K562 (cell line): ENCODE measurements at regions not wholly inside any gene's neighbourhood (a gene's known extent, or its start where the extent isn't known, plus 50 kb on each side); places are given as distances from the start of the nearest gene placed in this dataset.

ENCODE experiments used
- BRD4 ChIP-seq: fragments of 200-600 bp; sonication (generic); IDR thresholded peaks from 2 replicates; pipeline ENCODE4 v1.6.1; 2017; ENCODE audit warnings: inconsistent platforms
- CBX1 ChIP-seq: sonication (generic); IDR thresholded peaks from 2 replicates; pipeline ENCODE4 v1.6.1; 2016; ENCODE audit warnings: antibody characterized with exemption, low read depth, mild to moderate bottlenecking
- HDAC6 ChIP-seq: IDR thresholded peaks from 2 replicates; pipeline ENCODE4 v1.6.1; 2012; ENCODE audit warnings: low read depth, mild to moderate bottlenecking, control low read depth, inconsistent platforms, low read length, moderate library complexity
- IFI16 ChIP-seq: fragments of 250-450 bp; sonication (Bioruptor Pico); IDR thresholded peaks from 2 replicates; pipeline ENCODE4 v2.1.2; 2022; ENCODE audit warnings: mild to moderate bottlenecking, inconsistent platforms
- KDM5B ChIP-seq: fragments of 200-600 bp; sonication (generic); IDR thresholded peaks from 2 replicates; pipeline ENCODE4 v1.6.1; 2012; ENCODE audit warnings: low read depth, mild to moderate bottlenecking, moderate library complexity, low read length, control low read depth, inconsistent platforms; ENCODE audit not compliant: insufficient replicate concordance
- MCM7 ChIP-seq, 2 experiments: fragments of 450-650 bp; IDR thresholded peaks; 2 replicates each; pipeline ENCODE4 v1.6.1; 2016 to 2018
- MEIS2 ChIP-seq: fragments of 450-650 bp; IDR thresholded peaks from 2 replicates; pipeline ENCODE4 v1.6.1; 2014; ENCODE audit warnings: mild to moderate bottlenecking; ENCODE audit not compliant: partially characterized antibody
- MIER1 ChIP-seq: fragments of 450-650 bp; IDR thresholded peaks from 2 replicates; pipeline ENCODE4 v1.6.1; 2016; ENCODE audit warnings: antibody characterized with exemption, mild to moderate bottlenecking, low read depth
- NEUROD1 ChIP-seq: fragments of 150-350 bp; IDR thresholded peaks from 2 replicates; pipeline ENCODE4 v1.6.1; 2014; ENCODE audit warnings: borderline replicate concordance, low read length, low read depth; ENCODE audit not compliant: partially characterized antibody
- NFRKB ChIP-seq: fragments of 450-650 bp; IDR thresholded peaks from 2 replicates; pipeline ENCODE4 v1.6.1; 2016; ENCODE audit warnings: low read depth
- NFYB ChIP-seq: IDR thresholded peaks from 2 replicates; pipeline ENCODE4 v1.6.1; 2011; ENCODE audit warnings: mild to moderate bottlenecking, moderate library complexity; ENCODE audit not compliant: insufficient read length; ENCODE audit errors: extremely low read depth
- POLR3G ChIP-seq: IDR thresholded peaks from 2 replicates; pipeline ENCODE4 v1.6.1; 2011; ENCODE audit not compliant: insufficient read length, insufficient replicate concordance; ENCODE audit errors: extremely low read depth
- SOX6 ChIP-seq: fragments of 450-650 bp; IDR thresholded peaks from 2 replicates; pipeline ENCODE4 v1.6.1; 2014; ENCODE audit warnings: mild to moderate bottlenecking
- ZEB2 ChIP-seq: fragments of 450-650 bp; IDR thresholded peaks from 2 replicates; pipeline ENCODE4 v1.6.1; 2016
- ZNF133 ChIP-seq: fragments of 250-450 bp; sonication (Bioruptor Pico); IDR thresholded peaks from 2 replicates; pipeline ENCODE4 v1.4.0; 2020; ENCODE audit warnings: mild to moderate bottlenecking
- ZNF143 ChIP-seq: sonication (generic); formaldehyde crosslinking; IDR thresholded peaks from 2 replicates; pipeline ENCODE4 v1.9.0; 2022; ENCODE audit warnings: mild to moderate bottlenecking, missing genetic modification reagents
- TF ChIP-seq, protein P1 (sequence below): fragments of 250-450 bp; sonication (Bioruptor Pico); IDR thresholded peaks from 2 replicates; pipeline ENCODE4 v1.5.0; 2020; ENCODE audit warnings: mild to moderate bottlenecking, borderline replicate concordance
- TF ChIP-seq, protein P2 (sequence below): sonication (generic); formaldehyde crosslinking; IDR thresholded peaks from 2 replicates; pipeline ENCODE4 v1.8.0; 2022; ENCODE audit warnings: mild to moderate bottlenecking, missing genetic modification reagents
- TF ChIP-seq, protein P3 (sequence below), 2 experiments: fragments of 450-650 bp in 1 of 2; sonication (generic) in 1 of 2; formaldehyde crosslinking in 1 of 2; IDR thresholded peaks in 1 of 2; conservative IDR thresholded peaks in 1 of 2; 2 replicates each; pipeline versions ENCODE4 v1.6.1 to v1.8.1; 2016 to 2023; ENCODE audit warnings: mild to moderate bottlenecking in 2 of 2, moderate library complexity in 2 of 2, inconsistent platforms in 1 of 2, missing genetic modification reagents in 1 of 2
- TF ChIP-seq, protein P4 (sequence below): fragments of 450-650 bp; formaldehyde crosslinking; IDR thresholded peaks from 2 replicates; pipeline ENCODE4 v1.4.0; 2022; ENCODE audit warnings: mild to moderate bottlenecking, moderate library complexity
- TF ChIP-seq, protein P5 (sequence below): fragments of 450-650 bp; formaldehyde crosslinking; IDR thresholded peaks from 2 replicates; pipeline ENCODE4 v1.4.0; 2020; ENCODE audit warnings: mild to moderate bottlenecking, moderate library complexity
- TF ChIP-seq, protein P6 (sequence below): sonication (generic); IDR thresholded peaks from 2 replicates; pipeline ENCODE4 v1.6.1; 2016

DNA sequence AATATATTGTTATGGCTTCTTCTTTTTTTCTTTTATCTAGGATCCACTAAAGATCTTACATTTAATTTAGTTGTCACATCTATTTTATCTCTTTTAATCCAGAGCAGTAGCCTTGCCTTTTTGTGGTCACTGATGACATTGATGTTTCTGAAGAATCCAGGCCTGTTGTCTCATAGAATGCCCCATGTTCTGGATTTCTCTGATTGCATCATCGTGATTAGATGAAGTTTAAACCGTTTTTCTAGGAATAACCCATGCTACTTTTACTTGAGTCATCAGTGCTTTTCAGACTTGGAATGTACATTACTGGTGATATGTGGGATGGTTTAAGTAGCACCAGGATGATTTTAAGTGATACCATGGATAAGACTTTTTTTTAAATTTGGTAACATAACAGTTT, 106.4 kb upstream of the CES5A start (continued):
- TF ChIP-seq MIER1 (no peak), KDM5B (no peak), HDAC6 (no peak), NEUROD1 (no peak), NFRKB (no peak), SOX6 (peak; percentile 86), CBX1 (no peak), MCM7 (IDR thresholded peaks at IDR 0.05) (no peak), POLR3G (no peak), ZEB2 (0 out of 2 replicates have a peak, but pooled peaks have one; percentile 39), BRD4 (no peak), ZNF143 (CRISPR knock-in tag) (no peak), ZNF133 (CRISPR knock-in tag) (no peak), MEIS2 (peak; percentile 70), IFI16 (no peak), NFYB (no peak)
- TF ChIP-seq, protein P1, sequence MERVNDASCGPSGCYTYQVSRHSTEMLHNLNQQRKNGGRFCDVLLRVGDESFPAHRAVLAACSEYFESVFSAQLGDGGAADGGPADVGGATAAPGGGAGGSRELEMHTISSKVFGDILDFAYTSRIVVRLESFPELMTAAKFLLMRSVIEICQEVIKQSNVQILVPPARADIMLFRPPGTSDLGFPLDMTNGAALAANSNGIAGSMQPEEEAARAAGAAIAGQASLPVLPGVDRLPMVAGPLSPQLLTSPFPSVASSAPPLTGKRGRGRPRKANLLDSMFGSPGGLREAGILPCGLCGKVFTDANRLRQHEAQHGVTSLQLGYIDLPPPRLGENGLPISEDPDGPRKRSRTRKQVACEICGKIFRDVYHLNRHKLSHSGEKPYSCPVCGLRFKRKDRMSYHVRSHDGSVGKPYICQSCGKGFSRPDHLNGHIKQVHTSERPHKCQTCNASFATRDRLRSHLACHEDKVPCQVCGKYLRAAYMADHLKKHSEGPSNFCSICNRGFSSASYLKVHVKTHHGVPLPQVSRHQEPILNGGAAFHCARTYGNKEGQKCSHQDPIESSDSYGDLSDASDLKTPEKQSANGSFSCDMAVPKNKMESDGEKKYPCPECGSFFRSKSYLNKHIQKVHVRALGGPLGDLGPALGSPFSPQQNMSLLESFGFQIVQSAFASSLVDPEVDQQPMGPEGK (CRISPR knock-in tag), result no peak
- TF ChIP-seq, protein P2, sequence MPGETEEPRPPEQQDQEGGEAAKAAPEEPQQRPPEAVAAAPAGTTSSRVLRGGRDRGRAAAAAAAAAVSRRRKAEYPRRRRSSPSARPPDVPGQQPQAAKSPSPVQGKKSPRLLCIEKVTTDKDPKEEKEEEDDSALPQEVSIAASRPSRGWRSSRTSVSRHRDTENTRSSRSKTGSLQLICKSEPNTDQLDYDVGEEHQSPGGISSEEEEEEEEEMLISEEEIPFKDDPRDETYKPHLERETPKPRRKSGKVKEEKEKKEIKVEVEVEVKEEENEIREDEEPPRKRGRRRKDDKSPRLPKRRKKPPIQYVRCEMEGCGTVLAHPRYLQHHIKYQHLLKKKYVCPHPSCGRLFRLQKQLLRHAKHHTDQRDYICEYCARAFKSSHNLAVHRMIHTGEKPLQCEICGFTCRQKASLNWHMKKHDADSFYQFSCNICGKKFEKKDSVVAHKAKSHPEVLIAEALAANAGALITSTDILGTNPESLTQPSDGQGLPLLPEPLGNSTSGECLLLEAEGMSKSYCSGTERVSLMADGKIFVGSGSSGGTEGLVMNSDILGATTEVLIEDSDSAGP (CRISPR knock-in tag), result no peak
- TF ChIP-seq, protein P3, sequence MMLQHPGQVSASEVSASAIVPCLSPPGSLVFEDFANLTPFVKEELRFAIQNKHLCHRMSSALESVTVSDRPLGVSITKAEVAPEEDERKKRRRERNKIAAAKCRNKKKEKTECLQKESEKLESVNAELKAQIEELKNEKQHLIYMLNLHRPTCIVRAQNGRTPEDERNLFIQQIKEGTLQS (IDR thresholded peaks at IDR 0.05), result peak; percentile 99
- TF ChIP-seq, protein P3 (CRISPR knock-in tag; conservative IDR thresholded peaks at IDR 0.05), result no peak
- TF ChIP-seq, protein P4, sequence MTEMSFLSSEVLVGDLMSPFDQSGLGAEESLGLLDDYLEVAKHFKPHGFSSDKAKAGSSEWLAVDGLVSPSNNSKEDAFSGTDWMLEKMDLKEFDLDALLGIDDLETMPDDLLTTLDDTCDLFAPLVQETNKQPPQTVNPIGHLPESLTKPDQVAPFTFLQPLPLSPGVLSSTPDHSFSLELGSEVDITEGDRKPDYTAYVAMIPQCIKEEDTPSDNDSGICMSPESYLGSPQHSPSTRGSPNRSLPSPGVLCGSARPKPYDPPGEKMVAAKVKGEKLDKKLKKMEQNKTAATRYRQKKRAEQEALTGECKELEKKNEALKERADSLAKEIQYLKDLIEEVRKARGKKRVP (CRISPR knock-in tag), result peak; percentile 96
- TF ChIP-seq, protein P5, sequence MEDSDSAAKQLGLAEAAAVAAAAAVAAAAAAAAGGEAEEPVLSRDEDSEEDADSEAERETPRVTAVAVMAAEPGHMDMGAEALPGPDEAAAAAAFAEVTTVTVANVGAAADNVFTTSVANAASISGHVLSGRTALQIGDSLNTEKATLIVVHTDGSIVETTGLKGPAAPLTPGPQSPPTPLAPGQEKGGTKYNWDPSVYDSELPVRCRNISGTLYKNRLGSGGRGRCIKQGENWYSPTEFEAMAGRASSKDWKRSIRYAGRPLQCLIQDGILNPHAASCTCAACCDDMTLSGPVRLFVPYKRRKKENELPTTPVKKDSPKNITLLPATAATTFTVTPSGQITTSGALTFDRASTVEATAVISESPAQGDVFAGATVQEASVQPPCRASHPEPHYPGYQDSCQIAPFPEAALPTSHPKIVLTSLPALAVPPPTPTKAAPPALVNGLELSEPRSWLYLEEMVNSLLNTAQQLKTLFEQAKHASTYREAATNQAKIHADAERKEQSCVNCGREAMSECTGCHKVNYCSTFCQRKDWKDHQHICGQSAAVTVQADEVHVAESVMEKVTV (CRISPR knock-in tag), result no peak
- TF ChIP-seq, protein P6, sequence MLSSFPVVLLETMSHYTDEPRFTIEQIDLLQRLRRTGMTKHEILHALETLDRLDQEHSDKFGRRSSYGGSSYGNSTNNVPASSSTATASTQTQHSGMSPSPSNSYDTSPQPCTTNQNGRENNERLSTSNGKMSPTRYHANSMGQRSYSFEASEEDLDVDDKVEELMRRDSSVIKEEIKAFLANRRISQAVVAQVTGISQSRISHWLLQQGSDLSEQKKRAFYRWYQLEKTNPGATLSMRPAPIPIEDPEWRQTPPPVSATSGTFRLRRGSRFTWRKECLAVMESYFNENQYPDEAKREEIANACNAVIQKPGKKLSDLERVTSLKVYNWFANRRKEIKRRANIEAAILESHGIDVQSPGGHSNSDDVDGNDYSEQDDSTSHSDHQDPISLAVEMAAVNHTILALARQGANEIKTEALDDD, result peak; percentile 78
